ENCODE measurements at regions not wholly inside any gene's neighbourhood (a gene's known extent, or its start where the extent isn't known, plus 50 kb on each side); places are given as distances from the start of the nearest gene placed in this dataset.
A peak's percentile ranks its signal among the peaks of the same experiment; 100 is the strongest.

- no peak overlapping the region for H3K27ac ChIP-seq (ENCODE audit: low read depth, low read length)
- H3K4me2 ChIP-seq (ENCODE audit: insufficient read depth in 1 of 2, low read depth in 2 of 2, low read length in 2 of 2) = peak overlapping the region in 1 of 2 experiments; percentile 60; a peak in 2 of 4 replicates
- no peaks in the 10 kb centered on the region for H3K36me3 ChIP-seq (ENCODE audit: control insufficient read depth in 2 of 4, insufficient read depth in 4 of 4, low read length in 3 of 4)
- H3K4ac ChIP-seq (replicated peaks; ENCODE audit: insufficient read length, low read depth, low read length) = no peak overlapping the region
- peak overlapping the region; percentile 40 for H3K18ac ChIP-seq (ENCODE audit: extremely low read depth, low read length)
- H2BK5ac ChIP-seq (ENCODE audit: low read depth, low read length) = peak overlapping the region; percentile 79
- no peaks in the 10 kb centered on the region for H3K79me2 ChIP-seq (ENCODE audit: control insufficient read depth in 1 of 2, insufficient read depth in 2 of 2, low read length in 2 of 2)
- FAIRE-seq (no peak), DNase-seq (ENCODE audit: low read depth in 1 of 2, low spot score in 2 of 2) (no peak)
- H3K27me3 ChIP-seq (replicated peaks in 1 of 4; ENCODE audit: control insufficient read depth in 3 of 4, extremely low read depth in 1 of 4, insufficient read depth in 3 of 4, low read length in 3 of 4) = no peaks in the 10 kb centered on the region
- peak overlapping the region; percentile 88; the same call in 1 of the 2 replicates for H2BK20ac ChIP-seq (ENCODE audit: low read length)
- POLR2A ChIA-PET (ENCODE audit: partially characterized antibody) = no interaction called here
- H4K20me1 ChIP-seq (replicated peaks in 1 of 2; ENCODE audit: control insufficient read depth in 1 of 2, insufficient read depth in 2 of 2, low read length in 2 of 2) = no peaks in the 10 kb centered on the region
- no peaks in the 10 kb centered on the region for H3K79me1 ChIP-seq (ENCODE audit: low read depth, low read length)
- H2BK120ac ChIP-seq (replicated peaks; ENCODE audit: low read depth, low read length) = peak overlapping the region; percentile 25
- H3K23me2 ChIP-seq (ENCODE audit: low read depth, low read length) = no peaks in the 10 kb centered on the region
- H2BK12ac ChIP-seq (ENCODE audit: low read depth, low read length) = peak overlapping the region; percentile 60
- WGBS, 2 experiments (ENCODE audit: extremely low coverage in 1 of 2, insufficient coverage in 1 of 2, insufficient read length in 1 of 2, insufficient replicate concordance in 2 of 2, low coverage in 1 of 2, low lambda C conversion rate in 2 of 2, missing lambda C conversion rate in 1 of 2) = 53% methylated on average over 7 of the region's 7 CpGs; no CpG with 5 or more reads in 1 of the 2 experiments
- no peak overlapping the region for H3K23ac ChIP-seq (ENCODE audit: insufficient read length)
- no peak overlapping the region for H3K14ac ChIP-seq (ENCODE audit: insufficient read length)
- CTCF ChIA-PET (ENCODE audit: partially characterized antibody) = no interaction called here
- peak overlapping the region; percentile 11 for H3K56ac ChIP-seq (replicated peaks; ENCODE audit: insufficient read length, low read depth, low read length)
- H4K8ac ChIP-seq (ENCODE audit: extremely low read depth, insufficient read depth, low read length) = no peak overlapping the region
- H3K9me3 ChIP-seq (ENCODE audit: insufficient read depth in 2 of 2, low read depth in 1 of 2, low read length in 1 of 2) = no peaks in the 10 kb centered on the region
- peaks cover 0 to 19% (median 8%) of the 10 kb centered on the region in 4 experiments for H3K4me1 ChIP-seq (replicated peaks in 1 of 4; ENCODE audit: control insufficient read depth in 3 of 4, insufficient read depth in 4 of 4, low read length in 3 of 4)
- H2AFZ ChIP-seq (ENCODE audit: low read length) = 0 out of 2 replicates have a peak overlapping the region, but pooled peaks have one; percentile 66
- TF ChIP-seq SIX5 (IDR thresholded peaks at IDR 0.05; ENCODE audit: low read depth, low read length) (no peak), TCF12 (IDR thresholded peaks at IDR 0.05; ENCODE audit: low read depth, low read length) (no peak), TAF7 (optimal IDR thresholded peaks at IDR 0.05; ENCODE audit: borderline replicate concordance, low read depth, low read length) (no peak), MAFK (IDR thresholded peaks at IDR 0.05; ENCODE audit: low read depth, low read length) (no peak), TEAD4 (IDR thresholded peaks at IDR 0.05; ENCODE audit: low read depth, low read length) (no peak), KDM5A (IDR thresholded peaks at IDR 0.05; ENCODE audit: low read length) (no peak)
- no peak overlapping the region; a peak in 1 of 8 replicates for H3K4me3 ChIP-seq (ENCODE audit: extremely low read depth in 1 of 4, insufficient read depth in 2 of 4, low read depth in 3 of 4, low read length in 4 of 4)
- H4K5ac ChIP-seq (ENCODE audit: insufficient read length, low read depth, low read length) = no peak overlapping the region
- peak overlapping the region; percentile 77 for H4K91ac ChIP-seq (replicated peaks; ENCODE audit: insufficient read length, low read length)
- no peak overlapping the region for H3K9ac ChIP-seq (replicated peaks in 1 of 4; ENCODE audit: extremely low read depth in 1 of 4, low read depth in 3 of 4, low read length in 3 of 4)
- 0 out of 2 replicates have a peak overlapping the region, but pooled peaks have one; percentile 12 for H2BK15ac ChIP-seq (ENCODE audit: low read length)
- H2AK5ac ChIP-seq (ENCODE audit: low read depth, low read length) = no peak overlapping the region
These were observed 81.1 kb downstream of the CDO1 start for GRCh38 chr5:115735108-115735998.
